ENCODE measurements at regions not wholly inside any gene's neighbourhood (a gene's known extent, or its start where the extent isn't known, plus 50 kb on each side); places are given as distances from the start of the nearest gene placed in this dataset.
"Not testable (repeated sequence)": the region's sequence is repeated elsewhere in the genome, so short reads cannot be mapped to it uniquely, and the experiment has no call there.

- DNase-seq: no peak
These were observed 161.6 kb downstream of the BRMS1L start for GRCh38 chr14:35987731-35988130.

- DNase-seq: no peak
These were observed 160.1 kb downstream of the BRMS1L start for GRCh38 chr14:35986219-35986573.

GRCh38 chr14:35985474-35986218, 159.5 kb downstream of the BRMS1L start:
- peak; percentile 9 for DNase-seq

GRCh38 chr14:35979531-35979930, 153.4 kb downstream of the BRMS1L start:
- no peak for DNase-seq

- no peak for DNase-seq
These were observed 152.4 kb downstream of the BRMS1L start for GRCh38 chr14:35978561-35978960.

GRCh38 chr14:35975814-35976213, 149.7 kb downstream of the BRMS1L start:
- no peak for DNase-seq

GRCh38 chr14:35973770-35974169, 147.6 kb downstream of the BRMS1L start:
- DNase-seq: no peak

GRCh38 chr14:35971965-35972630, 146.0 kb downstream of the BRMS1L start:
- no peak for DNase-seq

GRCh38 chr14:35969310-35969709, 143.2 kb downstream of the BRMS1L start:
- DNase-seq: no peak

- no peak for DNase-seq
These were observed 139.3 kb downstream of the BRMS1L start for GRCh38 chr14:35965400-35965799.

- peak; percentile 21 for DNase-seq
These were observed 138.7 kb downstream of the BRMS1L start for GRCh38 chr14:35964697-35965286.

GRCh38 chr14:35963209-35963608, 137.1 kb downstream of the BRMS1L start:
- no peak for DNase-seq

- no peak for DNase-seq
These were observed 135.6 kb downstream of the BRMS1L start for GRCh38 chr14:35961697-35962274.

- no peak for DNase-seq
These were observed 133.7 kb downstream of the BRMS1L start for GRCh38 chr14:35959835-35960234.

- DNase-seq: no peak
These were observed 132.4 kb downstream of the BRMS1L start for GRCh38 chr14:35958499-35958898.

- no peak for DNase-seq
These were observed 130.4 kb downstream of the BRMS1L start for GRCh38 chr14:35956376-35957085.

- DNase-seq: no peak
These were observed 126.4 kb downstream of the BRMS1L start for GRCh38 chr14:35952584-35952983.

GRCh38 chr14:35949920-35950513, 123.9 kb downstream of the BRMS1L start:
- DNase-seq: no peak

- not testable (repeated sequence) for DNase-seq
These were observed 121.8 kb downstream of the BRMS1L start for GRCh38 chr14:35947983-35948382.

GRCh38 chr14:35944847-35945246, 118.7 kb downstream of the BRMS1L start:
- DNase-seq: no peak

- no peak for DNase-seq
These were observed 114.2 kb downstream of the BRMS1L start for GRCh38 chr14:35940291-35940690.

GRCh38 chr14:35938770-35939169, 112.6 kb downstream of the BRMS1L start:
- no peak for DNase-seq

GRCh38 chr14:35934499-35934898, 108.4 kb downstream of the BRMS1L start:
- DNase-seq: no peak

All from NCI-H226 (cell line).